ENCODE measurements at regions not wholly inside any gene's neighbourhood (a gene's known extent, or its start where the extent isn't known, plus 50 kb on each side); places are given as distances from the start of the nearest gene placed in this dataset.

- Histone ChIP-seq H3K79me2 (ENCODE audit: control insufficient read depth in 1 of 2, insufficient read depth in 2 of 2, low read length in 2 of 2) (no peaks in the 10 kb centered on the region), H3K9ac (replicated peaks in 1 of 4; ENCODE audit: extremely low read depth in 1 of 4, low read depth in 3 of 4, low read length in 3 of 4) (no peak overlapping the region), H3K4me1 (replicated peaks in 1 of 4; ENCODE audit: control insufficient read depth in 3 of 4, insufficient read depth in 4 of 4, low read length in 3 of 4) (no peaks in the 10 kb centered on the region), H2AFZ (ENCODE audit: low read length) (no peak overlapping the region), H3K79me1 (ENCODE audit: low read depth, low read length) (no peaks in the 10 kb centered on the region), H3K56ac (replicated peaks; ENCODE audit: insufficient read length, low read depth, low read length) (no peak overlapping the region), H4K8ac (ENCODE audit: extremely low read depth, insufficient read depth, low read length) (no peak overlapping the region), H2BK12ac (ENCODE audit: low read depth, low read length) (no peak overlapping the region), H4K20me1 (replicated peaks in 1 of 2; ENCODE audit: control insufficient read depth in 1 of 2, insufficient read depth in 2 of 2, low read length in 2 of 2) (no peaks in the 10 kb centered on the region), H3K4me2 (ENCODE audit: insufficient read depth in 1 of 2, low read depth in 2 of 2, low read length in 2 of 2) (no peak overlapping the region), H2AK5ac (ENCODE audit: low read depth, low read length) (no peak overlapping the region), H3K23ac (ENCODE audit: insufficient read length) (no peak overlapping the region), H2BK5ac (ENCODE audit: low read depth, low read length) (no peak overlapping the region), H4K91ac (replicated peaks; ENCODE audit: insufficient read length, low read length) (no peak overlapping the region), H3K4ac (replicated peaks; ENCODE audit: insufficient read length, low read depth, low read length) (no peak overlapping the region), H3K4me3 (ENCODE audit: extremely low read depth in 1 of 4, insufficient read depth in 2 of 4, low read depth in 3 of 4, low read length in 4 of 4) (no peak overlapping the region), H3K9me3 (ENCODE audit: insufficient read depth in 2 of 2, low read depth in 1 of 2, low read length in 1 of 2) (no peaks in the 10 kb centered on the region), H3K27me3 (replicated peaks in 1 of 4; ENCODE audit: control insufficient read depth in 3 of 4, extremely low read depth in 1 of 4, insufficient read depth in 3 of 4, low read length in 3 of 4) (no peaks in the 10 kb centered on the region), H4K5ac (ENCODE audit: insufficient read length, low read depth, low read length) (no peak overlapping the region), H3K36me3 (ENCODE audit: control insufficient read depth in 2 of 4, insufficient read depth in 4 of 4, low read length in 3 of 4) (no peaks in the 10 kb centered on the region), H2BK20ac (ENCODE audit: low read length) (no peak overlapping the region), H2BK15ac (ENCODE audit: low read length) (no peak overlapping the region), H2BK120ac (replicated peaks; ENCODE audit: low read depth, low read length) (no peak overlapping the region), H3K23me2 (ENCODE audit: low read depth, low read length) (no peaks in the 10 kb centered on the region), H3K27ac (ENCODE audit: low read depth, low read length) (no peak overlapping the region), H3K14ac (ENCODE audit: insufficient read length) (no peak overlapping the region), H3K18ac (ENCODE audit: extremely low read depth, low read length) (no peak overlapping the region)
- CTCF ChIA-PET (ENCODE audit: partially characterized antibody) = interaction anchor here (0.9 to 2.9 kb wide), 6 partner anchors 11 to 406 kb away, joined by 3 to 16 read pairs (median 4); no protein-coding TSS in a partner anchor
- no peak for FAIRE-seq
- WGBS, 2 experiments (ENCODE audit: extremely low coverage in 1 of 2, insufficient coverage in 1 of 2, insufficient read length in 1 of 2, insufficient replicate concordance in 2 of 2, low coverage in 1 of 2, low lambda C conversion rate in 2 of 2, missing lambda C conversion rate in 1 of 2) = 87% methylated on average over 4 of the region's 4 CpGs; no CpG with 5 or more reads in 1 of the 2 experiments
- POLR2A ChIA-PET (ENCODE audit: partially characterized antibody) = no interaction called here
- no peak for TF ChIP-seq KDM1A (IDR thresholded peaks at IDR 0.05; ENCODE audit: borderline replicate concordance, low read length)
- DNase-seq (ENCODE audit: low read depth in 1 of 2, low spot score in 2 of 2) = no peak
Measured at GRCh38 chr2:175679231-175679630, 322.8 kb downstream of the LNPK start.

Measured in H1 (cell line).